ENCODE measurements at regions not wholly inside any gene's neighbourhood (a gene's known extent, or its start where the extent isn't known, plus 50 kb on each side); places are given as distances from the start of the nearest gene placed in this dataset.

DNA sequence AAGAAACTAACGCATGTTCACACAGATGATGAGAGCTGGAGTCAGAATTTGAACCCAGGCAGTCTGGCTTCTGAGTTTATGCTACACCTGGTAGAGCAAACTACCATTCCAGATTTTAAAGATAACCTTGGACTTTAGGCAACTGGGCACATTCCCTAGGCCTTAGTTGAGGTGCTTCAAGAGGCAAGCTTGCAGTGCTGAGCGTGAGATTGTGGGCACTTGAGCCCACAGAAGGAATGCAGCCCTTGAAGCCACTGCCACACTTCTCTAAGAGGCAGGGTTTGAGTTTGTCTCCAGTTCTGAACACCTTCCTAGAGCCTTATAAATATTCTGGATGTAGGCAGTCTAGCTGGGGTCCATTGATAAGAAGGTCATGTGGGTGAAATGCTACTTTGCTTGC, 216.1 kb upstream of the SLC14A2 start:
- intact Hi-C loops (cut with micrococcal nuclease; ENCODE audit: unreplicated experiment) = no loop called here
- no peaks in the 10 kb centered on the region for H4K20me1 ChIP-seq (ENCODE audit: insufficient read depth, low read length)
- ChIA-PET POLR2A (no interaction called here), CTCF (ENCODE audit: unreplicated experiment) (no interaction called here)
- no peaks in the 10 kb centered on the region for H3K36me3 ChIP-seq (ENCODE audit: insufficient read depth, low read length)
- no peak overlapping the region for H3K4me2 ChIP-seq (ENCODE audit: low read length)
- no peaks in the 10 kb centered on the region for H3K9me2 ChIP-seq (ENCODE audit: insufficient read depth, low read length)
- H2AFZ ChIP-seq (ENCODE audit: low read length) = no peak overlapping the region
- no peak for DNase-seq (ENCODE audit: low spot score)
- H3K4me3 ChIP-seq (ENCODE audit: low read depth, low read length, poor library complexity, severe bottlenecking) = no peak overlapping the region
- no peaks in the 10 kb centered on the region for H3K79me2 ChIP-seq (ENCODE audit: insufficient read depth, low read depth, low read length)
- TF ChIP-seq, protein P1, sequence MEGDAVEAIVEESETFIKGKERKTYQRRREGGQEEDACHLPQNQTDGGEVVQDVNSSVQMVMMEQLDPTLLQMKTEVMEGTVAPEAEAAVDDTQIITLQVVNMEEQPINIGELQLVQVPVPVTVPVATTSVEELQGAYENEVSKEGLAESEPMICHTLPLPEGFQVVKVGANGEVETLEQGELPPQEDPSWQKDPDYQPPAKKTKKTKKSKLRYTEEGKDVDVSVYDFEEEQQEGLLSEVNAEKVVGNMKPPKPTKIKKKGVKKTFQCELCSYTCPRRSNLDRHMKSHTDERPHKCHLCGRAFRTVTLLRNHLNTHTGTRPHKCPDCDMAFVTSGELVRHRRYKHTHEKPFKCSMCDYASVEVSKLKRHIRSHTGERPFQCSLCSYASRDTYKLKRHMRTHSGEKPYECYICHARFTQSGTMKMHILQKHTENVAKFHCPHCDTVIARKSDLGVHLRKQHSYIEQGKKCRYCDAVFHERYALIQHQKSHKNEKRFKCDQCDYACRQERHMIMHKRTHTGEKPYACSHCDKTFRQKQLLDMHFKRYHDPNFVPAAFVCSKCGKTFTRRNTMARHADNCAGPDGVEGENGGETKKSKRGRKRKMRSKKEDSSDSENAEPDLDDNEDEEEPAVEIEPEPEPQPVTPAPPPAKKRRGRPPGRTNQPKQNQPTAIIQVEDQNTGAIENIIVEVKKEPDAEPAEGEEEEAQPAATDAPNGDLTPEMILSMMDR (conservative IDR thresholded peaks at IDR 0.05; ENCODE audit: low read length) = no peak
- TF ChIP-seq EZH2phosphoT487 (IDR thresholded peaks at IDR 0.05; ENCODE audit: borderline replicate concordance, low read depth, low read length) = no peak
- no TSS peak for BruUV-seq (replicated peaks)
- H3K4me1 ChIP-seq (ENCODE audit: insufficient read depth, low read length, poor library complexity, severe bottlenecking) = no peaks in the 10 kb centered on the region
- H3K27ac ChIP-seq (ENCODE audit: low read depth, low read length, poor library complexity, severe bottlenecking) = no peak overlapping the region
- H3K9me3 ChIP-seq (ENCODE audit: low read length) = no peaks in the 10 kb centered on the region

DNA sequence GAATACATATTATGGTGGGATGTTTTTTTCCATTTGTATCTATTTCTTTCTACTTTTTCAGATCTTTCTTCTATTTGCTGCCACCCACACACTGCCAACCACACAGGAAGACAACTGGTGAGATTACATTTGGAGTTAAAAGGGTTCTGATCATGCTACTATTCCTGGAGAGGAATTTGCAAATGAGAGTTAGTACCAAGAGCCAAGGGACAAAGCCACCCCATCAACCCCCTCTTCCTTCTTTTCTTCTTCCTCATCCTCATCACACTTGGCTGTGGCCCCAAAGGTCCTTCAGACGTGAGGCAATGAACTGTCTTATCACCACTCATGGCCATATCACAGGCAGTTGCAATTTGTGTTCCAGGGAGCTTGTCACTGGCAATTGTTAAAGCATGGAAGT, 215.6 kb upstream of the SLC14A2 start:
- Histone ChIP-seq H3K36me3 (ENCODE audit: insufficient read depth, low read length) (no peaks in the 10 kb centered on the region), H3K4me3 (ENCODE audit: low read depth, low read length, poor library complexity, severe bottlenecking) (no peak overlapping the region), H3K4me1 (ENCODE audit: insufficient read depth, low read length, poor library complexity, severe bottlenecking) (no peaks in the 10 kb centered on the region), H3K4me2 (ENCODE audit: low read length) (no peak overlapping the region), H3K9me3 (ENCODE audit: low read length) (no peaks in the 10 kb centered on the region), H3K27ac (ENCODE audit: low read depth, low read length, poor library complexity, severe bottlenecking) (no peak overlapping the region), H2AFZ (ENCODE audit: low read length) (no peak overlapping the region), H3K9me2 (ENCODE audit: insufficient read depth, low read length) (no peaks in the 10 kb centered on the region), H3K79me2 (ENCODE audit: insufficient read depth, low read depth, low read length) (no peaks in the 10 kb centered on the region), H4K20me1 (ENCODE audit: insufficient read depth, low read length) (no peaks in the 10 kb centered on the region)
- POLR2A ChIA-PET = no interaction called here
- DNase-seq (ENCODE audit: low spot score) = no peak
- no TSS peak for BruUV-seq (replicated peaks)
- CTCF ChIA-PET (ENCODE audit: unreplicated experiment) = no interaction called here
- no peak for TF ChIP-seq EZH2phosphoT487 (IDR thresholded peaks at IDR 0.05; ENCODE audit: borderline replicate concordance, low read depth, low read length)
- TF ChIP-seq, protein P1 (conservative IDR thresholded peaks at IDR 0.05; ENCODE audit: low read length) = no peak
- intact Hi-C loops (cut with micrococcal nuclease; ENCODE audit: unreplicated experiment) = no loop called here

DNA sequence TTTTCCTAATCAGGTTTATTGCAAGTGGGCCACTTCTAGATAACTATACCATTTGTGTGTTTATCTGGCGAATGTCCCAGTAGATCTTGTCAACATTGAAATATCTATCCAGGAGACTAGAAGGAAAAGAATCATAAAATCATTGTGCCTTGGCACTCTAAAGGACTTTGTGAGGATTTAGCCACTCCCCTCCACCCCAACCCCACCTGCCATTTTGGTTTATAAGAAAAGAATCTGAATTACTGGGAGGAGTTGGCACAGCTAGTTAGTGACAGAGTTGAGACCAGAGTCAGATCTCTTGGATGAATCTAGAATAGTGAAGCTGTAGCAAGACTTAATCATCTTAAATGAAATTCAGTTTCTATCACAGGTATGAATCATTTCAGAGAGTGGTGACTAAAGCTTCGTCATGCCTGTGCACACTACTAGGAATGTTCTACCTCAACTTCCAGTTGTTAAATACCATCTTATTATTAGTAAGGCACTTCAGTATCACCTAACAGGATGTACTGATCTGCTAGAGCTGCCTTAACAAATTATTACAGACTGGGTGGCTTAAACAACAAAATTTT, 212.7 kb upstream of the SLC14A2 start:
- POLR2A ChIA-PET = no interaction called here
- H3K9me2 ChIP-seq (ENCODE audit: insufficient read depth, low read length) = no peaks in the 10 kb centered on the region
- H4K20me1 ChIP-seq (ENCODE audit: insufficient read depth, low read length) = no peaks in the 10 kb centered on the region
- H3K36me3 ChIP-seq (ENCODE audit: insufficient read depth, low read length) = no peaks in the 10 kb centered on the region
- H3K79me2 ChIP-seq (ENCODE audit: insufficient read depth, low read depth, low read length) = no peaks in the 10 kb centered on the region
- H3K4me2 ChIP-seq (ENCODE audit: low read length) = no peak overlapping the region
- TF ChIP-seq EZH2phosphoT487 (IDR thresholded peaks at IDR 0.05; ENCODE audit: borderline replicate concordance, low read depth, low read length) = no peak
- TF ChIP-seq, protein P1 (conservative IDR thresholded peaks at IDR 0.05; ENCODE audit: low read length) = no peak
- BruUV-seq (replicated peaks) = no TSS peak
- H3K4me3 ChIP-seq (ENCODE audit: low read depth, low read length, poor library complexity, severe bottlenecking) = no peak overlapping the region
- CTCF ChIA-PET (ENCODE audit: unreplicated experiment) = no interaction called here
- intact Hi-C loops (cut with micrococcal nuclease; ENCODE audit: unreplicated experiment) = no loop called here
- H3K4me1 ChIP-seq (ENCODE audit: insufficient read depth, low read length, poor library complexity, severe bottlenecking) = no peaks in the 10 kb centered on the region
- no peaks in the 10 kb centered on the region for H3K9me3 ChIP-seq (ENCODE audit: low read length)
- no peak for DNase-seq (ENCODE audit: low spot score)
- H3K27ac ChIP-seq (ENCODE audit: low read depth, low read length, poor library complexity, severe bottlenecking) = no peak overlapping the region
- no peak overlapping the region for H2AFZ ChIP-seq (ENCODE audit: low read length)
